LNCaP clone FGC (cell line): ENCODE measurements at regions not wholly inside any gene's neighbourhood (a gene's known extent, or its start where the extent isn't known, plus 50 kb on each side); places are given as distances from the start of the nearest gene placed in this dataset.

ENCODE experiments used
- DNase-seq: peaks from one replicate; pipeline ENCODE4 v3.0.0-alpha.2; 2011; ENCODE audit warnings: low read depth
- H3K4me3 ChIP-seq: 2 replicates; pipeline ENCODE4 v1.5.1; 2011; ENCODE audit warnings: mild to moderate bottlenecking, low read depth, low read length, control low read depth
- TF ChIP-seq, protein P1 (sequence below): IDR thresholded peaks from 2 replicates; pipeline ENCODE4 v1.5.1; 2012; ENCODE audit warnings: mild to moderate bottlenecking; ENCODE audit not compliant: control insufficient read depth, insufficient read depth; ENCODE audit errors: extremely low read depth

DNA sequence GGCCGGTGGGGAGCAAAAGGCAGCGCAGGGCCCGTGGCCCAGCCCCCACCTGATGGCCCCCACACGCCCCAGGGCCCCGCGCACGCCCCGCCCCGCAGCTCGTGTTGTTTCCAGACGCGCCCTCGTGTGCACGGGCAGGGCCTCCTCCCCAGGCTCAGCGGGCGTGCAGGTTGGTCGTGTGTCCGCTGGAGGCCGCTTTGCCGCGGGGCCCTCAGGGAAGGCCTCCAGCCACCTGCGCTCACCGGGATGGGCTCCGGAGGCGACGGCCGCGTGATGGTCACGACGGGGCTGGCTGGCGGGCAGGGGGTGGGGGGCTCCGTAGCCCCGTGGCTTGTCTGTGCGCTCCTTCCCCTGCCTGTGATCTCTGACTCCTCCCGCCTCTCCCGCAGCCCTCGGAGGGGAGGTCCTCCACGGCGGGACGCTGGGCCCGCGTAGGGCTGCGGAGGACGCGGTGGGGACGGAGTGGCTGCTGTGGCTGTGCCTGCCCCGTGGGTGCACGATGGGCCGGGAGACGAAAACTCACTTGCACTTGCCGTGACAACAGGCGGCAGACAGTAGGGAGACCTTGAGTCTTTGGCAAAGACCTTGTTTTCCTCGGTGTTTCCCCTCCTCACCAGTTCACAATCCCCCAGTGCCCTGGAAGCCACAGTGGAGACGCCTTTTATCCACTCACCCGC lies 67.1 kb downstream of the RTP5 start:
- DNase-seq: no peak
- TF ChIP-seq, protein P1, sequence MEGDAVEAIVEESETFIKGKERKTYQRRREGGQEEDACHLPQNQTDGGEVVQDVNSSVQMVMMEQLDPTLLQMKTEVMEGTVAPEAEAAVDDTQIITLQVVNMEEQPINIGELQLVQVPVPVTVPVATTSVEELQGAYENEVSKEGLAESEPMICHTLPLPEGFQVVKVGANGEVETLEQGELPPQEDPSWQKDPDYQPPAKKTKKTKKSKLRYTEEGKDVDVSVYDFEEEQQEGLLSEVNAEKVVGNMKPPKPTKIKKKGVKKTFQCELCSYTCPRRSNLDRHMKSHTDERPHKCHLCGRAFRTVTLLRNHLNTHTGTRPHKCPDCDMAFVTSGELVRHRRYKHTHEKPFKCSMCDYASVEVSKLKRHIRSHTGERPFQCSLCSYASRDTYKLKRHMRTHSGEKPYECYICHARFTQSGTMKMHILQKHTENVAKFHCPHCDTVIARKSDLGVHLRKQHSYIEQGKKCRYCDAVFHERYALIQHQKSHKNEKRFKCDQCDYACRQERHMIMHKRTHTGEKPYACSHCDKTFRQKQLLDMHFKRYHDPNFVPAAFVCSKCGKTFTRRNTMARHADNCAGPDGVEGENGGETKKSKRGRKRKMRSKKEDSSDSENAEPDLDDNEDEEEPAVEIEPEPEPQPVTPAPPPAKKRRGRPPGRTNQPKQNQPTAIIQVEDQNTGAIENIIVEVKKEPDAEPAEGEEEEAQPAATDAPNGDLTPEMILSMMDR: no peak
- H3K4me3 ChIP-seq: no peak overlapping the region

DNA sequence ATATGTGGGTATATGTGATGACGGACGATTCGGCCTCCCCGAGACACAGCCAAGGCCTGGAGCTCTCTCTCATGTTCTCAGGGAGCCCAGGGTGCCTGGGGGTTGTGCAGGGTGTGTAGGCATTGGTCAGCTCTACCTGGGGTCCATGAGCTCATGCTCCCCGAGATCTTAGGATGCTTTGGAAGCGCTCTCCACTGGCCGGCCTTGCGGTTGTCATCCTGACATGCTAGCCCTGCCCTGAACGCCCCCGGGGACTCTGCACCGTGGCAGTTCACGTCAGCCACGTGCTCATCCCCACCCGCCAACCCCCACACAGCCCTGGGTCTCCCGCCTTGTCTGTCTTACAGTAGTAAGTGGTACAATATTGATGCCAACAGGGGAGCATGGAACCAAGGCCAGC lies 67.8 kb downstream of the RTP5 start:
- TF ChIP-seq, protein P1: no peak
- no peak for DNase-seq
- H3K4me3 ChIP-seq: no peak overlapping the region

DNA sequence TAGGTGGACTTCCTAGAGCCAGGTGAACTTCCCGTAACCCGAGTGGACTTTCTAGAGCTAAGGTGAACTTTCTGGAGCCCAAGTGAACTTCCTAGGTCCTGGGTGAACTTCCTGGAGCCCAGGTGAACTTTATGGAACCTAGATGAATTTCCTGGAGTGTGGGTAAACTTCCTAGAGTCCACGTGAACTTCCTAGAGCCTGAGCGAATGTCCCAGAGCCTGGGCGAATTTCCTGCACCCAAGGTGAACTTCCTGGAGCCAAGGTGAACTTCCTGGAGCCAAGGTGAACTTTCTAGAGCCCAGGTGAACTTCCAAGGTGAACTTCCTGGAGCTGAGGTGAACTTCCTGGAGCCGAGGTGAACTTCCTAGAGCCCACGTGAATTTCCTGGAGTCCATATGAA lies 70.0 kb downstream of the RTP5 start:
- DNase-seq: no peak
- TF ChIP-seq, protein P1: no peak
- no peak overlapping the region for H3K4me3 ChIP-seq

DNA sequence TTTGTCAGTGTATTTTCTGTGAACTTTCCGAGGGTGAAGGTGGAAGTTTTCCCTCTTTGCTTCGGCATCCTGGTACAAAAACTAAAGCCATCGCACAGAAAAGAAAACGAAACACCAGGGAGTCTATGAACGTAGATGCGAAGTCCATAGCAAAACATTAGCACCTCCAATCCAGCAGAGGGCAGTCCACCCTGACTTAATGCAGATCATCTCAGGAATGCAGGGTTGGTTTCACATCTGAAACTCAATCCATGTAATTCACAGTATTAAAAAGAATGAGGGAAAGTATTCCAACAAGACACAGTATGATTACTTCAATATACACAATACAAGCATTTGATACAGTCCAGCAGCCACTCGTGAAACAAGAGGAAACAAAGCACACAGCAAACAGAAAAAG lies 70.8 kb downstream of the RTP5 start:
- H3K4me3 ChIP-seq: no peak overlapping the region
- TF ChIP-seq, protein P1: peak; percentile 11; the same call in 1 of the 2 replicates
- no peak for DNase-seq

DNA sequence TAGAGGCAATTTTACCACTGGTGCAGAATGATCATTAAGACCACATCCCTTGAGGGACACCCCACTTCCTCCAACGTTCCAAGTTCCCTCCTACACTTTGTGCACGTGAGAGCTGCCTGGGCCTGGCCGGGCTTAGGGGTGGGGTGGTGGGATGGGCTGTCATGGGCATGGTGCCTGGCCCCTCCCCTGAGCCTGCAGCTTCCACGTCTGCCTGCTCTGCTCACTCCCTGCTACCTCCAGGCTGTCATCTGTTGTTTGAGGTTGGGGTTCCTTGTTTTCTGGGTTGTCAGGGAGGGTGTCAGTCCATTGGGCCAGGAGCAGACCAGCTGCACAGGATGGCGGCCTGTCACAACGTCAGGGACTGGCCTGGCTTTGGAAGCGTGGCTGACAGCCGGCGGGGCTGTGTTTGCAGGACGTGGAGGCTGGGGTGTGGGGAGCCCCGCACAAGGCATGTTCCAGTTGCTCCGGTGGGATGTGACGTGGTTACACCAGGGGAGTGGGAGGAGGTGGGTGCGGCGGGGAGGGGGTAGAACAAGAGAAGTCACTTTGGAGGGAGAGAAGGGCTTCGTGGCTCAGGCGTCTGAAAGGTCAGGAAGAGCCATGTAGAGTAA lies 72.3 kb downstream of the RTP5 start:
- DNase-seq: no peak
- TF ChIP-seq, protein P1: no peak
- no peak overlapping the region for H3K4me3 ChIP-seq

DNA sequence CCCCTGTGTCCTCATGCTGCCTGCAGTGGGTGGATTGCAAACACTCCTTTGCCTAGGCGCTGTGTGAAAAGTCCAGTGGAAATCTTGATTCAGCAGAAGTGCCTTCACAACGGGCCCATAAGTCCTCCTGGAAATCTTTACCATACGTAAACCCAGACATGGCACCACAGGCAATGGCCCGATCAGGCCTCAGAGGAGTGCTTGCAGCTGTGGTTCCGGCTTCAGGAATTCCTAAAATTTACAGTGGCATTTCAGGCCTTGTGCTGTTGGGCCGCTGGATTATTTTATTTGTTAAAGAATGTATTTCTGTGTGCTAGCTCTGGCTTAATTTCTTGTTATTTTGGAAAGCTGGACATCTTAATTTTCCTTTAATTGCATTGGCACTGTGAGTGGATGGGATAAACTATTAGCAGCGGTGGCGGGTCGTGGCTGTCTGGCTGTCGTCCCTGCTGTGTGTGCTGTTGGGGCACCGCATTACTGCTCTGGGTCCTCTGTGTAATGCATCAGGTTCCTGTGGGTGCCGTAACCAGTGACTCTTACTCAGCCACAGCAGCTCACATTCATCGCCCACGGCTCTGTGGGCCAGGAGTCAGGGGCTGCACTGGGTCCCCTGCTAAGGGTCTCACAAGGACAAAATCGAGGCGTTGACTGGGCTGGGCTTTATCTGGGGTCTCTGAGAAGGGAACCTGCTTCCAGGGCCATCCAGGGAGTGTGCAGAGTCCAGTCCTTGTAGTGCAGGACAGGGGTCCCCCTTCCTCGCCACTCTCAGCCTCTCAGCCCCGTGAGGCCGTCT lies 73.1 kb downstream of the RTP5 start:
- no peak overlapping the region for H3K4me3 ChIP-seq
- DNase-seq: no peak
- TF ChIP-seq, protein P1: no peak
